ENCODE measurements at regions not wholly inside any gene's neighbourhood (a gene's known extent, or its start where the extent isn't known, plus 50 kb on each side); places are given as distances from the start of the nearest gene placed in this dataset.

DNA sequence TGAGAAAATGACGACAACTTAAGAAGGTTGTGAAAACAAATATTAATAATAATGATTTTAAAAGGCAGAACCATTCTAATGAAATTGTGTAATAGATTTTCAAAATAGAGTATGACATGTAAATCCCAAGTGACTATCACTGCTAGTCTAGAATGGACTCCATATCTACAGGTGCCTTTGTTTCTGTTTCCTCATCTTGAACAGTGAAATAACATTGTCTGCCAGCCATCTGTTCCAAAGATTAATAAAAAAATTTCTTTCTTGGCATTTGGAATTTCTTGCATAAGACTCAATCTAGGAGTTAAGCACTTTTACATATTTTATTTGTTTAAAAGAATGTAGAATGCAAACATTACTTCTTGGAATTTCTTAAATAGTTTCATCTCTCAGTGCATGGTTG lies 520.1 kb upstream of the ARGLU1 start:
- TF ChIP-seq, protein P1, sequence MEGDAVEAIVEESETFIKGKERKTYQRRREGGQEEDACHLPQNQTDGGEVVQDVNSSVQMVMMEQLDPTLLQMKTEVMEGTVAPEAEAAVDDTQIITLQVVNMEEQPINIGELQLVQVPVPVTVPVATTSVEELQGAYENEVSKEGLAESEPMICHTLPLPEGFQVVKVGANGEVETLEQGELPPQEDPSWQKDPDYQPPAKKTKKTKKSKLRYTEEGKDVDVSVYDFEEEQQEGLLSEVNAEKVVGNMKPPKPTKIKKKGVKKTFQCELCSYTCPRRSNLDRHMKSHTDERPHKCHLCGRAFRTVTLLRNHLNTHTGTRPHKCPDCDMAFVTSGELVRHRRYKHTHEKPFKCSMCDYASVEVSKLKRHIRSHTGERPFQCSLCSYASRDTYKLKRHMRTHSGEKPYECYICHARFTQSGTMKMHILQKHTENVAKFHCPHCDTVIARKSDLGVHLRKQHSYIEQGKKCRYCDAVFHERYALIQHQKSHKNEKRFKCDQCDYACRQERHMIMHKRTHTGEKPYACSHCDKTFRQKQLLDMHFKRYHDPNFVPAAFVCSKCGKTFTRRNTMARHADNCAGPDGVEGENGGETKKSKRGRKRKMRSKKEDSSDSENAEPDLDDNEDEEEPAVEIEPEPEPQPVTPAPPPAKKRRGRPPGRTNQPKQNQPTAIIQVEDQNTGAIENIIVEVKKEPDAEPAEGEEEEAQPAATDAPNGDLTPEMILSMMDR (conservative IDR thresholded peaks at IDR 0.05 in 1 of 2, IDR thresholded peaks at IDR 0.05 in 1 of 2; ENCODE audit: extremely low read depth in 1 of 2, insufficient read depth in 1 of 2, low read depth in 1 of 2, low read length in 2 of 2) = no peak
- no peak for TF ChIP-seq EZH2 (IDR thresholded peaks at IDR 0.05; ENCODE audit: borderline replicate concordance, low read length)
